ENCODE measurements at regions not wholly inside any gene's neighbourhood (a gene's known extent, or its start where the extent isn't known, plus 50 kb on each side); places are given as distances from the start of the nearest gene placed in this dataset.
"Not testable (repeated sequence)": the region's sequence is repeated elsewhere in the genome, so short reads cannot be mapped to it uniquely, and the experiment has no call there.

DNA sequence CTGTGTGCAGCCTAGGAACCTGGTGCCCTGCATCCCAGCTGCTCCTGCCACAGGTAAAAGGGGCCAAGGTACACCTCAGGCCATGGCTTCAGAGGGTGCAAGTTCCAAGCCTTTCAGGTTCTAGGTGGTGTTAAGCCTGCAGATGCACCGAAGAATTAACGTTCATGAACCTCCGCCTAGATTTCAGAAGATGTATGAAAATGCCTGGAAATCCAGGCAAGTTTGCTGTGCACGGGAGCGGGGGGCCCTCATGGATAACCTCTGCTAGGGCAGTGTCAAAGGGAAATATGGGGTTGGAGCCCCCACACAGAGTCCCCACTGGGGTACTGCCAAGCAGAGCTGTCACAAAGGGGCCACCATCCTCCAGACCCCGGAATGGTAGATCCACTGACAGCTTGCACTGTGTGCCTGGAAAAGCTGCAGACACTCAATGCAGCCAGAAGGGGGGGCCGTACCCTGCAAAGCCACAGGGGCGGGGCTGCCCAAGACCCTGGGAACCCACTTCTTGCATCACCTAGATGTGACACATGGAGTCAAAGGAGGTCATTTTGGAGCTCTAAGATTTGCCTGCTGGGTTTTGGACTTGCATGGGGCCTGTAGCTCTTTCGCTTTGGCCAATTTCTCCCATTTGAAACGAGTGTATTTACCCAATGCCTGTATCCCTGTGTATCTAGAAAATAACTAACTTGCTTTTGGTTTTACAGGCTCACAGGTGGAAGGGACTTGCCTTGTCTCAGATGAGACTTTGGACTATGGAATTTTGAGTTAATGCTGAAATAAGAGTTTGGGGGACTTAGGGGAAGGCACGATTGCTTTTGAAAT is 145.2 kb upstream of the C1QTNF3 start:
- not testable (repeated sequence) for H3K27ac ChIP-seq
- peak; percentile 46; the same call in 1 of the 2 replicates for TF ChIP-seq CTCF (conservative IDR thresholded peaks at IDR 0.05)

DNA sequence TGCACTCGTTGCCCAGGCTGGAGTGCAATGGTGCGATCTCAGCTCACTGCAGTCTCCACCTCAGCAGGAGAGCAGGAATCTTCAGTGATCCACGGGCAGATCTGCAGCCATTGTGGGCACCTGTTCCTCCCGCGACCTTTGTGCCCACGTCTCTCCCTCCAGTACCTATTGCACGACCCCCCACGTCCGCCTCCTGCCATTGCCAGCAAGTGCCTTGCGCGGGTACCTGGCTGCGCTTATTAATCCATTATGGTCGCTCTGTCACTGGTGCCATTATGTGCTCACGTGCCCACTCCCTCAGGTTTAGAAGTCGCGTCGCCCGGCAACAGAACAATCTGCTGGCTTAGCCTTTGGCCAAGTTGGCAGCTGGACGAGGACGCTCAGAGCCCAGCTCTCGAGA is 146.2 kb upstream of the C1QTNF3 start:
- not testable (repeated sequence) for H3K27ac ChIP-seq

- H3K27ac ChIP-seq, result not testable (repeated sequence)
Observed at GRCh38 chr5:34189752-34190411, 146.9 kb upstream of the C1QTNF3 start.

DNA sequence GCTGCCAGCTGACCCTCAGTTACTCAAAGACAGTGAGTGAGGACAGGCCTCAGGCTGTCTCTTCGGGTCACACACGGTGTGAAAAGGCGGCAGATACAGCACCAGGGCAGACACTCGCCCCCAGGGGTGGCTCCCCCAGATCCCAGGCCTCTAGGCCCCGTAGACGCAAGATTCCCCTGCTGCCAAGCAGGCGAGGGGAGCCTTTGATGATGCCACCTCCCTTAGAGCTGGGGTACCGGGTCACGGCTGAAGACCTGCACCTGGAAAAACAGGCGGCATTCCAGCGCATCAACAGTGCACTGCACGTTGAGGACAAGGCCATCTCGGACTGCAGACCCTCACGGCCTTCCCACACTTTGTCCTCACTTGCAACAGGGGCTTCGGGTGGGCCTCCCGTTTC is 147.5 kb upstream of the C1QTNF3 start:
- H3K27ac ChIP-seq, result not testable (repeated sequence)

DNA sequence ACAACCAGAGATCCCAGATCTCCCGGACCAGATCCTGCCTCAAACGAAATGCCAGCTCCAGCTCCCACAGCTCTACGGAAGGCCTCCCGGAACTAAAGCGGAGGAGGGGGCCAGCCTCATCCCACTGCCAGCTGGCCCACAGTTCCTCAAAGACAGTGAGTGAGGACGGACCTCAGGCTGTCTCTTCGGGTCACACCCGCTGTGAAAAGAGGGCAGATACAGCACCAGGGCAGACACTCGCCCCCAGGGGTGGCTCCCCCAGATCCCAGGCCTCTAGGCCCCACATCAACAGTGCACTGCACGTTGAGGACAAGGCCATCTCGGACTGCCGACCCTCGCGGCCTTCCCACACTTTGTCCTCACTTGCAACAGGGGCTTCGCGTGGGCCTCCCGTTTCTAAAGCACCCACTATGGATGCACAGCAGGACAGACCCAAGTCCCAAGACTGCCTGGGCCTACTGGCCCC is 148.3 kb upstream of the C1QTNF3 start:
- H3K27ac ChIP-seq, result not testable (repeated sequence)

- H3K27ac ChIP-seq, result not testable (repeated sequence)
Observed at GRCh38 chr5:34192064-34192922, 149.3 kb upstream of the C1QTNF3 start.

DNA sequence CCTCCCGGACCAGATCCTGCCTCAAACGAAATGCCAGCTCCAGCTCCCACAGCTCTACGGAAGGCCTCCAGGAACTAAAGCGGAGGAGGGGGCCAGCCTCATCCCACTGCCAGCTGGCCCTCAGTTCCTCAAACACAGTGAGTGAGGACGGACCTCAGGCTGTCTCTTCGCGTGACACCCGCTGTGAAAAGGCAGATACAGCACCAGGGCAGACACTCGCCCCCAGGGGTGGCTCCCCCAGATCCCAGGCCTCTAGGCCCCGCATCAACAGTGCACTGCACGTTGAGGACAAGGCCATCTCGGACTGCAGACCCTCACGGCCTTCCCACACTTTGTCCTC is 149.9 kb upstream of the C1QTNF3 start:
- not testable (repeated sequence) for H3K27ac ChIP-seq

GRCh38 chr5:34193297-34193696 is 150.3 kb upstream of the C1QTNF3 start:
- not testable (repeated sequence) for H3K27ac ChIP-seq

GRCh38 chr5:34193804-34194203 is 150.8 kb upstream of the C1QTNF3 start:
- H3K27ac ChIP-seq, result not testable (repeated sequence)

- H3K27ac ChIP-seq, result not testable (repeated sequence)
Observed at GRCh38 chr5:34196091-34196490, 153.1 kb upstream of the C1QTNF3 start.

GRCh38 chr5:34205347-34205746 is 162.3 kb upstream of the C1QTNF3 start:
- H3K27ac ChIP-seq, result not testable (repeated sequence)

GRCh38 chr5:34217386-34217785 is 174.4 kb upstream of the C1QTNF3 start:
- H3K27ac ChIP-seq, result peak overlapping the region; percentile 64; the same call in 1 of the 2 replicates

- not testable (repeated sequence) for H3K27ac ChIP-seq
Observed at GRCh38 chr5:34221329-34222073, 178.5 kb upstream of the C1QTNF3 start.

- H3K27ac ChIP-seq, result not testable (repeated sequence)
Observed at GRCh38 chr5:34223158-34223557, 180.1 kb upstream of the C1QTNF3 start.

GRCh38 chr5:34230402-34230801 is 187.4 kb upstream of the C1QTNF3 start:
- H3K27ac ChIP-seq, result not testable (repeated sequence)

DNA sequence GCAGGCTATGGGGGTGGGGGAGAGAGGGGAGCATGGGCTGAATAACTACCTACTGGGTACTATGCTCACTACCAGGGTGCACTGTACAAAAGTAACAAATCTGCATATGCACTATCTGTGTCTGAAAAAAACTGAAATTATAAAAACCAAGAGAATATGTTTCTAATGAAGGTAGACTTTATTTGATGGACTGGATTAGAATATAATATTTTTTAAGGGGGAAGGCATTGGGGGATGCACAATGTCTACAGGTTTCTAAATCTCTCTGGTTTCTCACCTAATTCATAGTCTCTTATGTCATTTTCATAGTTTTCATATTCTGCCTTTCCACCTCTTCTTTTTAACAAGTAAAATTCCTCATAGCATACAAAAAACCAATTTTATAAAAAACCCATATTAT is 200.8 kb upstream of the C1QTNF3 start:
- peak overlapping the region; percentile 60 for H3K27ac ChIP-seq

DNA sequence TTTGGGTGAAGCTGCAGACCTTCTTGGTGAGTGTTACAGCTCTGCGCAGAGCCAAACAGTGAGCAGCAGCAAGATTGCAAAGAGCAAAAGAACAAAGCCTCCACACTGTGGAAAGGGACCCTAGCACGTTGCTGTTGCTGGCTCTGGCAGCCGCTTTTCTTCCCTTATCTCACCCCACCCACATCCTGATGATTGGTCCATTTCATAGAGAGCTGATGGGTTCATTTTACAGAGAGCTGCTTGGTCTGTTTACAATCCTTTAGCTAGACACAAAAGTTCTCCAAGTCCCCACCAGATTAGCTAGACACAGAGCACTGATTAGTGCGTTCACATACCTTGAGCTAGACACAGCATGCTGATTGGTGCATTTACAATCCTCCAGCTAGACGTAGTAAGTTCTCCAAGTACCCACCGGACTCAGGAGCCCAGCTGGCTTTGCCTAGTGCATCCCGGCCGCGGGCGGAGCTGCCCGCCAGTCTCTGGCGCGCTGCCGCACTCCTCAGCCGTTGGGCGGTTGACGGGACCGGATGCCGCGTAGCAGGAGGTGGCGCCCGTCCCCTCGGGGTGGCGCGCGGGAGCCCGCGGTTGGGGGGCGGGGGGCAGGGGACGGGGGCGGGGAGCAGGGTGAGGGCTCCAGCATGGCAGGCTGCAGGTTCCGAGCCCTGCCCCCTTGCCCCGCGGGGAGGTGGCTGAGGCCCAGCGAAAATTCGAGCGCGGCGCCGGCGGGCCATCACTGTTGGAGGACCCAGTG is 201.4 kb upstream of the C1QTNF3 start:
- peak overlapping the region; percentile 60 for H3K27ac ChIP-seq

DNA sequence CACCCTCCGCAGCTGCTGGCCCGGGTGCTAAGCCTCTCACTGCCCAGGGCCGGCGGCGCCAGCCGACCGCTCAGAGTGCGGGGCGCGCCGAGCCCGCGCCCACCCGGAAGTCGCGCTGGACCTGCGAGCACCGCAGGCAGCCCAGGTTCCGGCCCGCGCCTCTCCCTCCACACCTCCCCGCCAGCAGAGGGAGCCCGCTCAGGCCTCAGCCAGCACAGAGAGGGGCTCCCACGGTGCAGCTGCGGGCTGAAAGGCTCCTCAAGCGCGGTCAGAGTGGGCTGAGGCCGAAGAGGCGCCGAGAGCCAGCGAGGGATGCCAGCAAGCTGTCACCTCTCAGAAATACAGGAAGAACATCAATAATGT is 202.0 kb upstream of the C1QTNF3 start:
- peak overlapping the region; percentile 60; the same call in 1 of the 2 replicates for H3K27ac ChIP-seq

DNA sequence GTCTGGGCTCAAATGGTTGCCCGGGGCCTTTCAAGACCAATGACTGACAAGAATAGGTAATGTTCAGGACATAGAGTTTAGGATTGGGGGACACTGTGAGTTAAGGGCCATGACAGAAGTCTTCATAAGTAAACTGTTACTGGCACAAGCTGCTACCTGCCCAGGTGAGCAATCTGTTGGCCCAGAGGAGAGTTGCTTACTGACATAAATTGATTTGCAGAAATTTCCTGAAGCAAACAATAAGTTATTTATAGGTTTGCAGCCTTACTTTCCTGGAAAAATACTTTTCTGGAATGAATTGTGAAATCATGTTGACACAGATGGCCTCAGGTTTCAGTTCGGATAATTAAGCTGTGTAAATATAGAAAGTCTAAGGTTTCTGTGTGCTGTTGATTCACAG is 202.8 kb upstream of the C1QTNF3 start:
- H3K27ac ChIP-seq, result peak overlapping the region; percentile 63

Data from VCaP (cell line).